ENCODE measurements at regions not wholly inside any gene's neighbourhood (a gene's known extent, or its start where the extent isn't known, plus 50 kb on each side); places are given as distances from the start of the nearest gene placed in this dataset.
"Not testable (repeated sequence)": the region's sequence is repeated elsewhere in the genome, so short reads cannot be mapped to it uniquely, and the experiment has no call there.

GRCh38 chr7:17437586-17437985 is 139.1 kb downstream of the AHR start:
- DNase-seq (ENCODE audit: low read depth, low spot score) = no peak

GRCh38 chr7:17440025-17440784 is 141.8 kb downstream of the AHR start:
- DNase-seq (ENCODE audit: low read depth, low spot score) = not testable (repeated sequence)

DNA sequence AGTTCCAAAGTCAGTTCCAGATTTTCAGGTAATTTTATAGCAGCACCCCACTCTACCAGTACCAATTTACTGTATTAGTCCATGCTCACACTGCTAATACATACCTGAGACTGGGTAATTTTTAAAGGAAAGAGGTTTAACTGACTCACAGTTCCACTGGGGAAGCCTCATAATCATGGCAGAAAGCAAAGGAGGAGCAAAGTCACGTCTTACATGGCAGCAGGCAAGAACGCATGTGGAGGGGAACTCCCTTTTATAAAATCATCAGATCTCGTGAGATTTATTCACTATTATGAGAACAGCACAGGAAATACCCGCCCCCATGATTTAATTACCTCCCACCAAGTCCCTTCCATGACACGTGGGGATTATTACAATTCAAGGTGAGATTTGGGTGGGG is 142.4 kb downstream of the AHR start:
- no peak for DNase-seq (ENCODE audit: low read depth, low spot score)

- no peak for DNase-seq (ENCODE audit: low read depth, low spot score)
Measured at GRCh38 chr7:17441557-17441956, 143.1 kb downstream of the AHR start.

DNA sequence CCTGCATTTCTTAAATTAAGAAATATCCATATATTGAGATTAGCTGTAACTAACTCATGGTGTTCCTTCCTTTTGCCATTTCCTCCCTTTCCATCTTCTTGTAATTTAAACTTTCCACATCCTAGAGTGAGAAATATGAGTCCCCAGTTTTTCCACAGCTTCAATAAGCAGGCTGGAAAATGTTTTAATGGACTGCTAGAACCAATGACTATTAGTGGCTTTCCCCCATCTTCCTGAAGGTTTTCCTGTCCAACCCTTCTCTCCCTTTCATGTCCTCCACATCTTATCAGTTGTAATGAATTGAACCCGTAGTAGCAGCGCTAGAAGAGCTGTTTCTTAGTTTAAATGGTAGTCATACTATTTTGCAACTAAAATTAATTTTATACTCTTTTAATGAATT is 145.7 kb downstream of the AHR start:
- no peak for DNase-seq (ENCODE audit: low read depth, low spot score)

- DNase-seq (ENCODE audit: low read depth, low spot score) = peak; percentile 28
Measured at GRCh38 chr7:17444673-17445072, 146.2 kb downstream of the AHR start.

GRCh38 chr7:17446340-17446739 is 147.9 kb downstream of the AHR start:
- no peak for DNase-seq (ENCODE audit: low read depth, low spot score)

GRCh38 chr7:17447728-17448478 is 149.5 kb downstream of the AHR start:
- DNase-seq (ENCODE audit: low read depth, low spot score) = no peak

DNA sequence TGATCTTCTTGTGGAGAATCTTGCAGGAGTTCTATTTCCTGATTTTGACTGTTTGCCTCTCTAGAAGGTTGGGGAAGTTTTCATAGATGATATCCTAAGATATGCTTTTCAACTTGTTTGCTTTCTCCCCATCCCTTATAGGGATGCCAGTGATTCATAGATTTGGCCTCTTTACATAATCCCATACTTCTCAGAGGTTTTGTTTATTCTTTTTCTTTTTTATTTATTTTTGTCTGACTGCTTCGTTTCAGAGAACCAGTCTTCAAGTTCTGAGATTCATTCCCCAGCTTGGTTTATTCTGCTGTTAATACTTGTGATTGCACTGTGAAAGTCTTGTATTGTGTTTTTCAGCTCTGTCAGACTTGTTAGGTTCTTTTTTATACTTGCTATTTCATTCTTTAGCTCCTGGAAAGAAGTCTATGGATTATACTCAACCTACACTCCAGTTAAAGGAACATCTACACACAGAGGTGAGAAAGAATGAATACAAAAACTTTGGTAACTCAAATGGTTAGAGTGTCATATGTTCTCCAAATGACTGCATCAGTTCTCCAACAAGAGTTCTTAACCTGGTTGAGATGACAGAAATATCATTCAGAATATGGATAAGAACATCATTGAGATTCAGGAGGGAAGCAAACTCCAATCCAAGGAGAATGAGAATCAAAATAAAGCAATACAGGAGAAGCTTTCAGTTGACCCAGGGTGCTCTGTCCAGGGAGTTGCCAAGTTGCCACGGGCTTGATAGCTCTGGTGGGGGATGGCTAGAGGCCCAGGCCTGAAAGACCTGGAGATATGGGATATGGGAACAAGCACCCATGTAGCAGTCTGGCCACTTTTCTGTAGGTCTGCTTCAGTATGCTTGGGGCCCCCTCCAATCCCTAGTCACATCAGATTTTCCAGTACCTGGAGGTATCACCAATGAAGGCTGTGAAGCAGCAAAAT is 150.3 kb downstream of the AHR start:
- no peak for DNase-seq (ENCODE audit: low read depth, low spot score)

DNA sequence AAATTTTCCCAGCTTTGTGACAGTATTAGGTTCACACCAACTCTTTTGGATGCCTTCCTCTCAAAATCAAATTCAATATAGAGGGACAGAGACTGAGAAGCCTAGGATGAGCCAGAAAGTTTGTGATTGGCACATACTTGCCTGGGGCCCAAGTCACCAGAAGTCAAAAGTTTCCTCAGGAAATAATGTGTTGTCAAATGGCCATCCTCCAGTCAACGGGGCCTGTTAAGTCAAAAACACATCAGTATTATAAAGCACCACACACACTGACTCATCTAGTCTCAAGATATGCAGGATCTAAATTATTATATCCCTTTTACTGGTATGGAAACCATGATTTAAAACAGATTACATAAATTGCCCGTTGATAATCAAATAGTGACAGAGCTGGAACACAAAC is 158.1 kb downstream of the AHR start:
- no peak for DNase-seq (ENCODE audit: low read depth, low spot score)

GRCh38 chr7:17460001-17460400 is 161.5 kb downstream of the AHR start:
- DNase-seq (ENCODE audit: low read depth, low spot score) = no peak

DNA sequence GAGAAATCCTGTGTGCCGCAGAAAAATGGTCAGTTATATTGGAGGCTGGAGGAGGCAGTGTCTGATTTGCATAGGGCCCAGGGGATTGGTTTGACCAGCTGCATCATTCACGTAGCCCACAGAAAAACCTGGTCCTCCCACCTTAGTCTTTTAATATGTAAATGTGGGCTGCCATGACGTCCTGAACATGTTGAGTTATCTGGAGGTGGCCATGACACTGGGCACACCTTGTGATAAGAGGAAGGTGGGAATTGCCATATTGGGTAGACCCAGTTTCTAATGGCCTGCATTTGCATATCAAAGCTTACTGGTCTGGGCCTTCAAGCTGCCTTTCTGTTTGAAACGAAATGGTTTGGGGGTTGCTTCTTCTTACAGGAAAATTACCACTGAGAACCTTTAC is 162.2 kb downstream of the AHR start:
- no peak for DNase-seq (ENCODE audit: low read depth, low spot score)

GRCh38 chr7:17462131-17462631 is 163.7 kb downstream of the AHR start:
- DNase-seq (ENCODE audit: low read depth, low spot score) = no peak

DNA sequence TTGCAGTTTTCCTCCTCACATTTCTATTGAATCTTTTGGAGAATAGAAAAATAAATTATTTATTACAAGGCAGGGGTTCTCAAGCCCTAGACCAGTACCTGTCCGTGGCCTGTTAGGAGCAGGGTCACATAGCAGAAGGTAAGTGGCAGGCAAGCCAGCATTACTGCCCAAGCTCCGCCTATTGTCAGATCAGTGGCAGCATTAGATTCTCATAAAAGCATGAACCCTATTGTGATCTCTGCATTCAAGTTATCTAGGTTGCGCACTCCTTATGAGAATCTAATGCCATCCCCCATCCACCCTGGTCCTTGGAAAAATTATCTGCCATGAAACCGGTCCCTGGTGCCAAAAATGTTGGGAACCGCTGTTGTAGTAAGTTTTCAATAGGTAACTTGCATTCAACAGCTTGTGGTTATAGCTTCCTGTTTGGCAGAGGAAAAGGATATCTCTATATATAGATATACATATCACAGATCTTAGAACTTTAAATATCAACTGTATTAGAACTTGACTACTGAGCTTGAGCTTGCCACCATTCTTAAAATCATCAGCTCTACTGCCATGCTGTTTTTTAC is 165.1 kb downstream of the AHR start:
- DNase-seq (ENCODE audit: low read depth, low spot score) = no peak

GRCh38 chr7:17466216-17466615 is 167.8 kb downstream of the AHR start:
- DNase-seq (ENCODE audit: low read depth, low spot score) = no peak

DNA sequence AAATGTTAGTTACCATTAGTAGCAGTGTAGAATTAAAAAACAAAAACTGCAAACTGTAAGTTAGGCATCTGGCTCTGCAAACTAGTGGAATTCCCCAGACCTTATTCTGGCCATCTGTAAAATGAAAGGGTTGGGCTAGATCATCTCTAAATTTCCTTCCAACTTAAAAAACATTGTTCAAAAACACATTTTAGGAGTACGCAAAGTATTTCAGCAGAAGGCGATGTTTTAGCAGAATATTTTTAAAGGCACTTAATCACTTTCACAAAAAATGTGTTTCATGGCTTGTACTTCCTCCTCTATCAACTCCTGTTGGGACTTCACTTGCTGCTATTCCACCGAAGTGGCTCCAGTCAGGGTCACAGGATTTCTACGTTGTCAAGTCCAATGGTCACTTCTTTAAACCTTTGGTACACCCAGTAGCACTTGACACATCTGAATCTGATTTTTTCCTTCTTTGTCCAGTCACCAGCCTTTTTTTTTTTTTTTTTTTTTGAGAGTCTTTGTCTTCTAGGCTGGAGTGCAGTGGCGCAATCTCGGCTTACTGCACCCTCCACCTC is 169.0 kb downstream of the AHR start:
- no peak for DNase-seq (ENCODE audit: low read depth, low spot score)

DNA sequence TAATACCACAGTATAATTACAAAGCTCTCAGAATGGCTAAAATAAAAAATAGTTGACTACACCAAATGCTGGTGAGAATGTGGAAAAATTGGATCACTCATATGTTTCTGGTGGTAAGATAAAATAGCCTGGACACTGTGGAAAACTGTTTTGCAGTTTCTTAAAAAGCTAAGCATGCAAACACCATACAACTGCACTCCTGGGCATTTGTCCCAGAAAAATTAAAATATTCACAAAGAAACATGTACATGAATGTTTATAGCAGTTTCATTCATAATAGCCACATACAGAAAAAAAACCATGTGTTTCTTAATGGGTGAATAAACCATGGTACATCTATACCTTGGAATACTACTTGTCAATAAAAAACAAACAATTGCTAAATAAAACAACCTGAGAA is 172.9 kb downstream of the AHR start:
- DNase-seq (ENCODE audit: low read depth, low spot score) = no peak

DNA sequence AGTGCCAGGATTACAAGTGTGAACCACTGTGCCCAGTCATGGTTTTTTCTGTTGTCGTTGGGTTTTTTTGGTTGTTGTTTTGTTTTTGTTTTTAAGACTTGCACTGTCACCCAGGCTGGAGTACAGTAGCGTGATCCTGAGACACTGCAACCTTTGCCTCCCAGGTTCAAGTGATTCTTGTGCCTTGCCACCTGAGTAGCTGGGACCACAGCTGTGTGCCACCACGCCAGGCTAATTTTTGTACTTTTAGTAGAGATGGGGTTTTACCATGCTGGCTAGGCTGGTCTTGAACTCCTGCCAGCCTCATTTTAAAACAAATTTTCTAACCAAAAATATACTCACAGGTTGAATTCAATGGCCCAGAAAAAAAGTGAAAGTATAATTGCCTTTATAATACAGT is 174.1 kb downstream of the AHR start:
- DNase-seq (ENCODE audit: low read depth, low spot score) = no peak

GRCh38 chr7:17472939-17473338 is 174.5 kb downstream of the AHR start:
- no peak for DNase-seq (ENCODE audit: low read depth, low spot score)

DNA sequence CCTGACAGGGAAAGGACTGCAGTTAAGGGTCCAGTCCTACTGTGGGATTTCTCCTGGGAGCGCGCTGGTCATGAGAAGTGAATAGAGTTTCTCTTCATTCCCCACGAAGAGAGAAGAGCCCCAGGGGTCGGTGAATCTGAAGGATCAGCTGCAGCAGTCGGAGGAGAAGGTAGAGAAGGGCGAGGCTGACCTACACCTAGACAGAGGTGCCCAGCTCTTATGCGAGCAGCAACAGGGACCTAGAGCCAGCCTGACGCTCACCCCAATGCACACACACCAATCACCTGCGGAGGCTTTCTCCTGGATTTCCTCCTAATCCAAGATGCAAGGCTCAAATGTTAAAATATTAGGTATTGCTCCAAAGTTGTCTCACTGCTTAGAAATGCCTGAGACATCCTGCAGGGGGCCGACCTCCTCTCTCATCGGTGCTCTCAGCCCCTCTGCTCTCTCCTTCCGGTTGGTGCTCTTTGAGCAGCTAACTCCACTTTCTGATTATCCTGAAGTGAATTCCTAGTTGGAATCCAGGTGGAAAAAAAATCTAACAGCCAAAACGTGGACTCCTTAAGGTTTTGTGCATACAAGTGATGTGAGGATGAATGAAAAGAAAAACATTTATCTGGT is 176.4 kb downstream of the AHR start:
- no peak for DNase-seq (ENCODE audit: low read depth, low spot score)

DNA sequence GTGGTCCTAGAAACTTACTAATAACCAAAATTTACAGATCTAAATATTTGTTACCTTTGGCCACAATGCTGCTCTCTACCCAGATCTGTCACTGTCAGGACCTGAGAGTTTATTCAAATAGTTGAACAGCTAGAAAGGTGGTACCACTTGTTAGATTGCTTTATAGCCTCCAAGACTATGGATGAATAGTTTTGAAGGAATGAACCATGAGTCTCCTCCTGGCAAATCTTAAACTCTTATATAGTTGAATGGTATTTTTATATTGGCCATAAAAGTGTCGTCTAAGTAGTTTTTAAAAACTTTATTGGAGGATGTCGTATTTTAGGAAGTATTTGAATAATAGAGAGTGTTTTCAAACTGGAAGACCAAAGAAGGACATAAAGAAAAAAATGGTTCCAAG is 178.7 kb downstream of the AHR start:
- DNase-seq (ENCODE audit: low read depth, low spot score) = no peak

All from smooth muscle cell of the brain vasculature (primary cell).